Loucy (cell line): ENCODE measurements at regions not wholly inside any gene's neighbourhood (a gene's known extent, or its start where the extent isn't known, plus 50 kb on each side); places are given as distances from the start of the nearest gene placed in this dataset.
A peak's percentile ranks its signal among the peaks of the same experiment; 100 is the strongest.

Experiments used
- H2AFZ ChIP-seq: fragments of 200-600 bp; sonication (generic); 2 replicates; pipeline ENCODE4 v1.6.0; 2016; ENCODE audit warnings: antibody characterized with exemption, mild to moderate bottlenecking, low read length, moderate library complexity
- H3F3A ChIP-seq: fragments of 200-600 bp; 2 replicates; pipeline ENCODE4 v1.6.0; 2016; ENCODE audit warnings: antibody characterized with exemption, low read depth, mild to moderate bottlenecking
- H3K27me3 ChIP-seq: fragments of 200-600 bp; sonication (generic); 2 replicates; pipeline ENCODE4 v1.6.1; 2014; ENCODE audit warnings: low read length, mild to moderate bottlenecking; ENCODE audit not compliant: insufficient read depth, poor library complexity, severe bottlenecking
- H3K36me3 ChIP-seq: fragments of 200-600 bp; sonication (generic); 2 replicates; pipeline ENCODE4 v1.6.1; 2016; ENCODE audit warnings: low read length; ENCODE audit not compliant: insufficient read depth
- H3K4me1 ChIP-seq: fragments of 200-600 bp; sonication (generic); 2 replicates; pipeline ENCODE4 v1.5.1; 2014; ENCODE audit warnings: low read length, mild to moderate bottlenecking; ENCODE audit not compliant: insufficient read depth, poor library complexity, severe bottlenecking
- H3K4me2 ChIP-seq: fragments of 200-600 bp; sonication (generic); 2 replicates; pipeline ENCODE4 v1.6.0; 2014; ENCODE audit warnings: antibody characterized with exemption, low read length, low read depth, mild to moderate bottlenecking; ENCODE audit not compliant: poor library complexity, severe bottlenecking
- H3K4me3 ChIP-seq: fragments of 200-600 bp; sonication (generic); 2 replicates; pipeline ENCODE4 v1.5.1; 2014; ENCODE audit warnings: low read length, mild to moderate bottlenecking, mixed read lengths; ENCODE audit not compliant: poor library complexity, severe bottlenecking
- H3K79me2 ChIP-seq: fragments of 200-600 bp; sonication (generic); 2 replicates; pipeline ENCODE4 v1.6.1; 2014; ENCODE audit warnings: low read length; ENCODE audit not compliant: insufficient read depth
- H3K9ac ChIP-seq: fragments of 200-600 bp; sonication (generic); 2 replicates; pipeline ENCODE4 v1.6.0; 2014; ENCODE audit warnings: mild to moderate bottlenecking, low read depth, low read length, moderate library complexity; ENCODE audit not compliant: poor library complexity, severe bottlenecking
- H3K9me2 ChIP-seq: fragments of 200-600 bp; sonication (generic); replicated peaks from 2 replicates; pipeline ENCODE4 v1.6.1; 2016; ENCODE audit warnings: low read depth, low read length, mixed read lengths
- H3K9me3 ChIP-seq: fragments of 200-600 bp; sonication (generic); 2 replicates; pipeline ENCODE4 v1.6.1; 2014; ENCODE audit warnings: mild to moderate bottlenecking, antibody characterized with exemption, low read length, low read depth; ENCODE audit not compliant: insufficient read depth
- H4K20me1 ChIP-seq: fragments of 200-600 bp; sonication (generic); 2 replicates; pipeline ENCODE4 v1.6.0; 2014; ENCODE audit warnings: antibody characterized with exemption, low read length, mild to moderate bottlenecking; ENCODE audit not compliant: insufficient read depth, poor library complexity, severe bottlenecking
- CTCF ChIP-seq: fragments of 200-600 bp; sonication (generic); conservative IDR thresholded peaks from 2 replicates; pipeline ENCODE4 v1.5.1; 2014; ENCODE audit warnings: mild to moderate bottlenecking, antibody characterized with exemption, low read length
- EZH2phosphoT487 ChIP-seq: fragments of 200-600 bp; IDR thresholded peaks from 2 replicates; pipeline ENCODE4 v1.6.1; 2018; ENCODE audit warnings: antibody characterized with exemption, mild to moderate bottlenecking, moderate library complexity, borderline replicate concordance

- Histone ChIP-seq H3K4me1 (peaks cover 6% of the 10 kb centered on the region), H3K4me2 (peak overlapping the region; percentile 27), H3K36me3 (no peaks in the 10 kb centered on the region), H3K9me3 (no peaks in the 10 kb centered on the region), H3K9ac (no peak overlapping the region), H3K4me3 (no peak overlapping the region), H3K79me2 (no peaks in the 10 kb centered on the region), H4K20me1 (no peaks in the 10 kb centered on the region), H3K27me3 (no peaks in the 10 kb centered on the region), H3F3A (no peaks in the 10 kb centered on the region), H3K9me2 (no peaks in the 10 kb centered on the region), H2AFZ (no peak overlapping the region)
- TF ChIP-seq EZH2phosphoT487: no peak
- no peak for TF ChIP-seq CTCF
These were observed 79.4 kb upstream of the UNC5A start for GRCh38 chr5:176730815-176731475.

DNA sequence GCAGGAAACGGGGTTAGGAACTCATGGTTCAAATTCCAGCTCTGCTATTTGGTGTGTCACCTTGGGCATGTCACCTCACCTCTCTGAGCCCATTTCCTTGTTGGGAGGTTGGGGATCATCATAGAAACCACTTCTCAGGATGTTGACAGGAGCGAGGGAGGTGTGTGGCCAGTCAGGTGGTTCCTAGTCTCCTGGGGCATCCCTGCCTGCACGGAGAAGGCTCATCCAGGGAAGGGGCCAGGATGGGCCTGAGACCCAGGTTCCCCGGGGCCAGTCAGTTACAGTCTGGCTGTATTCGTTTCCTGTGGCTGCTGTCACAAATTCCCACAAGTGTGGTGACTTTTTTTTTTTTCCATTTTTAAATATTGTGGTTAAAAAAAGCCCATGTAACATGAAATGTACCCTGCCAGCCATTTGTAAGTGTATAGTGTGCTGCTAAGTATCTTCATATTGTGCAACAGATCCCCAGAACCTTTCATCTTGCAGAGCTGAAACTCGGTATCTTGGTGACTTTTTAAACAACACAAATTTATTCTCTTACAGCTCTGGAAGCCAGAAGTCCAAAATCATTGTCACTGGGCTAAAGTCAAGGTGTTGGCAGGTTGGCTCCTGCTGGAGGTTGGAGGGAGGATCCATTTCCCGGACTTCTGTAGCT is 78.7 kb upstream of the UNC5A start:
- H3K4me1 ChIP-seq: peaks cover 6% of the 10 kb centered on the region
- H3K9me3 ChIP-seq: no peaks in the 10 kb centered on the region
- no peak overlapping the region for H2AFZ ChIP-seq
- H3K9ac ChIP-seq: no peak overlapping the region
- H3K4me2 ChIP-seq: peak overlapping the region; percentile 27
- no peaks in the 10 kb centered on the region for H3K9me2 ChIP-seq
- H4K20me1 ChIP-seq: no peaks in the 10 kb centered on the region
- no peaks in the 10 kb centered on the region for H3K79me2 ChIP-seq
- no peaks in the 10 kb centered on the region for H3K36me3 ChIP-seq
- TF ChIP-seq CTCF (no peak), EZH2phosphoT487 (no peak)
- no peaks in the 10 kb centered on the region for H3K27me3 ChIP-seq
- H3K4me3 ChIP-seq: no peak overlapping the region
- H3F3A ChIP-seq: no peaks in the 10 kb centered on the region

DNA sequence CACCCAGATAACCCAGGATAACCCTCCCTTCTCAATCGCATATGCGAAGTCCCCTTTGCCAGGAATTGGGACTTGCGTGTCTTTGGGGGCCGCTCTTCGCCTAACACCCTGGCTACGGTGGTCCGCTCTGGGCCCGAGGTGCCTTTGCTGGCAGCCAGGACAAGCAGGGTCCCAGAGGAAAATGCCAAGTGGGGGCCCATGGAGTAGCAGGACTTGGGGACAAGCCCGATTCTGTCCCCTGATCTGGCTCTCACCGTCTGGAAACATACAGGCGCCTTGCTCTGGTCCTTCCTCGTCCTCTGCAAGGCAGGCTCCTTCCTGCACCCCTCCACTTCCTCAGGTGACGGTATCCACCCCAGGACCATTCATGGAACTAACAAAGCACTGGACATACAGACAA is 78.1 kb upstream of the UNC5A start:
- Histone ChIP-seq H3K9me2 (no peaks in the 10 kb centered on the region), H3K27me3 (no peaks in the 10 kb centered on the region), H3K9me3 (no peaks in the 10 kb centered on the region), H4K20me1 (no peaks in the 10 kb centered on the region), H3F3A (no peaks in the 10 kb centered on the region), H3K4me3 (no peak overlapping the region), H3K9ac (no peak overlapping the region), H3K4me1 (peaks cover 6% of the 10 kb centered on the region), H2AFZ (no peak overlapping the region), H3K4me2 (no peak overlapping the region), H3K79me2 (no peaks in the 10 kb centered on the region), H3K36me3 (no peaks in the 10 kb centered on the region)
- TF ChIP-seq EZH2phosphoT487 (no peak), CTCF (no peak)
